Liver (tissue), 8 donors: ENCODE measurements at regions not wholly inside any gene's neighbourhood (a gene's known extent, or its start where the extent isn't known, plus 50 kb on each side); places are given as distances from the start of the nearest gene placed in this dataset.

Experiments
- DNase-seq: peaks from one replicate; pipeline ENCODE4 v3.0.0-alpha.2; 2017; ENCODE audit warnings: low spot score
- H3K27ac ChIP-seq, 2 donors: one replicate each; pipeline ENCODE4 v1.7.0; 2013; ENCODE audit warnings: inconsistent platforms in 2 of 2, low read length in 2 of 2, control low read depth in 1 of 2, low read depth in 1 of 2, mild to moderate bottlenecking in 1 of 2
- H3K27me3 ChIP-seq, 4 donors: one replicate each; pipeline versions ENCODE4 v1.6.1 to v1.7.0; 2013; ENCODE audit warnings: low read length in 3 of 4, inconsistent platforms in 1 of 4, mild to moderate bottlenecking in 1 of 4, moderate library complexity in 1 of 4; ENCODE audit not compliant: control insufficient read depth in 4 of 4, insufficient read depth in 4 of 4
- H3K36me3 ChIP-seq, 4 donors: one replicate each; pipeline versions ENCODE4 v1.6.1 to v1.7.0; 2013; ENCODE audit warnings: low read length in 3 of 4, mild to moderate bottlenecking in 3 of 4, low read depth in 1 of 4, moderate library complexity in 1 of 4; ENCODE audit not compliant: control insufficient read depth in 4 of 4, insufficient read depth in 3 of 4
- H3K4me1 ChIP-seq, 4 donors: one replicate each; pipeline versions ENCODE4 v1.6.1 to v1.7.0; 2013; ENCODE audit warnings: low read length in 3 of 4, mild to moderate bottlenecking in 3 of 4, moderate library complexity in 1 of 4; ENCODE audit not compliant: control insufficient read depth in 4 of 4, insufficient read depth in 4 of 4
- H3K4me3 ChIP-seq, 3 donors: one replicate each; pipeline versions ENCODE4 v1.6.1 to v1.7.0; 2013; ENCODE audit warnings: low read length in 3 of 3, control low read depth in 1 of 3, low read depth in 1 of 3, mild to moderate bottlenecking in 1 of 3
- H3K9ac ChIP-seq, 2 donors: one replicate each; pipeline ENCODE4 v1.7.0; 2013; ENCODE audit warnings: low read length in 2 of 2, mild to moderate bottlenecking in 2 of 2, moderate library complexity in 2 of 2, control low read depth in 1 of 2, low read depth in 1 of 2
- H3K9me3 ChIP-seq, 4 donors: one replicate each; pipeline versions ENCODE4 v1.6.1 to v1.7.0; 2013; ENCODE audit warnings: low read length in 3 of 4; ENCODE audit not compliant: control insufficient read depth in 4 of 4
- EGR1 ChIP-seq, 2 donors: IDR thresholded peaks; 2 replicates each; pipeline ENCODE4 v1.6.1; 2016 to 2018; ENCODE audit warnings: antibody characterized with exemption in 2 of 2, low read depth in 2 of 2
- FOXA1 ChIP-seq: IDR thresholded peaks from 2 replicates; pipeline ENCODE4 v1.6.1; 2016; ENCODE audit warnings: antibody characterized with exemption
- GABPA ChIP-seq, 2 donors: IDR thresholded peaks in 1 of 2; conservative IDR thresholded peaks in 1 of 2; 2 replicates each; pipeline ENCODE4 v1.6.1; 2016; ENCODE audit warnings: antibody characterized with exemption in 2 of 2, mild to moderate bottlenecking in 1 of 2, moderate library complexity in 1 of 2
- HNF4A ChIP-seq, 2 donors: conservative IDR thresholded peaks; 2 replicates each; pipeline ENCODE4 v1.6.1; 2016; ENCODE audit warnings: antibody characterized with exemption in 2 of 2, mild to moderate bottlenecking in 2 of 2
- HNF4G ChIP-seq: IDR thresholded peaks from 2 replicates; pipeline ENCODE4 v1.6.1; 2016; ENCODE audit warnings: antibody characterized with exemption
- JUND ChIP-seq, 2 donors: IDR thresholded peaks; 2 replicates each; pipeline ENCODE4 v1.6.1; 2016; ENCODE audit warnings: antibody characterized with exemption in 2 of 2
- NR2F2 ChIP-seq: IDR thresholded peaks from 2 replicates; pipeline ENCODE4 v1.6.1; 2016; ENCODE audit warnings: antibody characterized with exemption
- RXRA ChIP-seq, 2 donors: IDR thresholded peaks; 2 replicates each; pipeline ENCODE4 v1.6.1; 2017 to 2018; ENCODE audit warnings: antibody characterized with exemption in 2 of 2, mild to moderate bottlenecking in 1 of 2
- SP1 ChIP-seq: IDR thresholded peaks from 2 replicates; pipeline ENCODE4 v1.6.1; 2018; ENCODE audit warnings: antibody characterized with exemption, mild to moderate bottlenecking
- TAF1 ChIP-seq: conservative IDR thresholded peaks from 2 replicates; pipeline ENCODE4 v1.6.1; 2016; ENCODE audit warnings: antibody characterized with exemption, mild to moderate bottlenecking
- YY1 ChIP-seq: IDR thresholded peaks from 2 replicates; pipeline ENCODE4 v1.6.1; 2016; ENCODE audit warnings: antibody characterized with exemption, mild to moderate bottlenecking
- WGBS: extraction: QIAGEN DNeasy Blood & Tissue Kit; methylation state at CpG from one replicate; pipeline ENCODE4 v1.1.7; 2013; 5-methylcytosine and 5-hydroxymethylcytosine counted together
- TF ChIP-seq, protein P1 (sequence below): IDR thresholded peaks from 2 replicates; pipeline ENCODE4 v1.6.1; 2016; ENCODE audit warnings: antibody characterized with exemption
- TF ChIP-seq, protein P2 (sequence below): fragments of 150-350 bp; IDR thresholded peaks from 2 replicates; pipeline ENCODE4 v1.5.1; 2017; ENCODE audit warnings: improper control_type of control experiment, low read depth, low read length; ENCODE audit not compliant: missing input control
- TF ChIP-seq, protein P3 (sequence below): IDR thresholded peaks from 2 replicates; pipeline ENCODE4 v1.6.1; 2016; ENCODE audit warnings: antibody characterized with exemption
- TF ChIP-seq, protein P4 (sequence below): IDR thresholded peaks from 2 replicates; pipeline ENCODE4 v1.6.1; 2016; ENCODE audit warnings: antibody characterized with exemption, mild to moderate bottlenecking
- donor health status: healthy.
- donor health status: healthy.
- donor health status: healthy.
- donor health status: healthy.
- donor health status: healthy.

DNA sequence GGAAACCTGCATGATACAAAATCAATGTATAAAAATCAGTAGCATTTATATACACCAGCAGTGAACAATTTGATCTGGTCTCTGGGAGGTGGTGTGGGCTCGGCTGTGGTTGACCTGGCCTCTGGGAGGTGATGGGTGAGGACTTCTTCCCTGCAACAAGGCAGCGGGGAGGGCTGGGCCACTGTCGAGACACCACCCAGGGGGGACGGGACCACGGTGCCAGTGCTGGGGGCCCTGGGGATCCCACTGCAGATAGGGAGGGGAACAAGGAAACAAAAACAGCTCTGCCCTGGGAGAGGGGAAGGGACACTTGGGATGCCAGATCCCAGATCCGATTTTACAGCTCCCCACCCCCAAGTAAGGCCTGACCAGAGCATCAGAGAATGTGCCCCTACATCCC is 189.6 kb upstream of the SFSWAP start:
- no peak for TF ChIP-seq EGR1 (IDR thresholded peaks at IDR 0.05; ENCODE audit: low read depth in 2 of 2)
- TF ChIP-seq, protein P1, sequence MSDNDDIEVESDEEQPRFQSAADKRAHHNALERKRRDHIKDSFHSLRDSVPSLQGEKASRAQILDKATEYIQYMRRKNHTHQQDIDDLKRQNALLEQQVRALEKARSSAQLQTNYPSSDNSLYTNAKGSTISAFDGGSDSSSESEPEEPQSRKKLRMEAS = no peak
- TF ChIP-seq HNF4G = no peak
- no peak for TF ChIP-seq YY1
- TF ChIP-seq, protein P2, sequence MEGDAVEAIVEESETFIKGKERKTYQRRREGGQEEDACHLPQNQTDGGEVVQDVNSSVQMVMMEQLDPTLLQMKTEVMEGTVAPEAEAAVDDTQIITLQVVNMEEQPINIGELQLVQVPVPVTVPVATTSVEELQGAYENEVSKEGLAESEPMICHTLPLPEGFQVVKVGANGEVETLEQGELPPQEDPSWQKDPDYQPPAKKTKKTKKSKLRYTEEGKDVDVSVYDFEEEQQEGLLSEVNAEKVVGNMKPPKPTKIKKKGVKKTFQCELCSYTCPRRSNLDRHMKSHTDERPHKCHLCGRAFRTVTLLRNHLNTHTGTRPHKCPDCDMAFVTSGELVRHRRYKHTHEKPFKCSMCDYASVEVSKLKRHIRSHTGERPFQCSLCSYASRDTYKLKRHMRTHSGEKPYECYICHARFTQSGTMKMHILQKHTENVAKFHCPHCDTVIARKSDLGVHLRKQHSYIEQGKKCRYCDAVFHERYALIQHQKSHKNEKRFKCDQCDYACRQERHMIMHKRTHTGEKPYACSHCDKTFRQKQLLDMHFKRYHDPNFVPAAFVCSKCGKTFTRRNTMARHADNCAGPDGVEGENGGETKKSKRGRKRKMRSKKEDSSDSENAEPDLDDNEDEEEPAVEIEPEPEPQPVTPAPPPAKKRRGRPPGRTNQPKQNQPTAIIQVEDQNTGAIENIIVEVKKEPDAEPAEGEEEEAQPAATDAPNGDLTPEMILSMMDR = no peak
- TF ChIP-seq SP1 = no peak
- TF ChIP-seq FOXA1 = no peak
- H3K27ac ChIP-seq = no peak overlapping the region
- no peaks in the 10 kb centered on the region for H3K36me3 ChIP-seq
- WGBS = 72% methylated on average over 6 of the region's 6 CpGs
- H3K4me1 ChIP-seq = no peaks in the 10 kb centered on the region
- H3K9ac ChIP-seq = no peak overlapping the region
- H3K27me3 ChIP-seq = peaks cover 0 to 7% (median 2%) of the 10 kb centered on the region in 4 donors
- no peak overlapping the region for H3K4me3 ChIP-seq
- H3K9me3 ChIP-seq = peaks cover 0 to 7% (median 5%) of the 10 kb centered on the region in 4 donors
- DNase-seq = no peak

DNA sequence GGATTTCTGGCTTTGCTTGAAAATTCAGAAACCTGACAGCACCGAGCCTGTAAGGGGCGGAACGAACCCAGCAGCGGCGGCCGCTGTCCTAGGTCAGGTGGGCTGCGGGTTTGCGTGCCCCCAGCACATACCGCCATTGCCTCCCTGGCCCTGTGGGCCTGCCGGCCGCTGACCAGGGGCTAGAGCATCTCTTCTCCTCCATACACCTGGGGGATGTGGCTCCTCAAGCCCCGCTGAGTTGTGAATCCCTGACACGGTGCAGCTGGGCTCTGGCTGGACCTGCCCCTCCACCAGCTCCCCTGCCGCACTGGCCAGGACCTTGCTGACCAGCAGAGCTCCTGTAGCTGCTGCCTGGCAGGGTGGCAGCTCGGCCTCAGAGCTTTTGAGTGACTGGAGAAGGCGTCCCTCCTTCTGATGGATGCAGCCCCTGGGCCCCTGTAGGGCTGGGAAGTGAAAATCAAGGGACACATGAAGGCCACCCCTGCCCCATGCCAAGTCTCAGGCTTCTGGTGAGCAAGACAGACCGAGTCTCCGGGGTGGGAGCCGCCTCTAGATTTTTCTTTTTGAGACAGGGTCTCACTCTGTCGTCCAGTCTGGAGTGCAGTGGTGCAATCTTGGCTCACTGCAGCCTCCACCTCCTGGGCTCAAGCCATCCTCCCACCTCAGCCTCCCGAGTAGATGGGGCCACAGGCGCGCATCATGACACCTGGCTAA is 184.9 kb upstream of the SFSWAP start:
- H3K27ac ChIP-seq = no peak overlapping the region
- WGBS = 79% methylated on average over 23 of the region's 23 CpGs
- no peak for DNase-seq
- no peaks in the 10 kb centered on the region for H3K36me3 ChIP-seq
- H3K4me1 ChIP-seq = no peaks in the 10 kb centered on the region
- H3K9me3 ChIP-seq = no peaks in the 10 kb centered on the region
- TF ChIP-seq, protein P3, sequence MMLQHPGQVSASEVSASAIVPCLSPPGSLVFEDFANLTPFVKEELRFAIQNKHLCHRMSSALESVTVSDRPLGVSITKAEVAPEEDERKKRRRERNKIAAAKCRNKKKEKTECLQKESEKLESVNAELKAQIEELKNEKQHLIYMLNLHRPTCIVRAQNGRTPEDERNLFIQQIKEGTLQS = no peak
- TF ChIP-seq HNF4A (conservative IDR thresholded peaks at IDR 0.05) (no peak), RXRA (IDR thresholded peaks at IDR 0.05) (no peak), YY1 (no peak), NR2F2 (no peak), HNF4G (no peak)
- peaks cover 0 to 7% (median 3%) of the 10 kb centered on the region in 4 donors for H3K27me3 ChIP-seq
- H3K4me3 ChIP-seq = no peak overlapping the region
- no peak overlapping the region for H3K9ac ChIP-seq

DNA sequence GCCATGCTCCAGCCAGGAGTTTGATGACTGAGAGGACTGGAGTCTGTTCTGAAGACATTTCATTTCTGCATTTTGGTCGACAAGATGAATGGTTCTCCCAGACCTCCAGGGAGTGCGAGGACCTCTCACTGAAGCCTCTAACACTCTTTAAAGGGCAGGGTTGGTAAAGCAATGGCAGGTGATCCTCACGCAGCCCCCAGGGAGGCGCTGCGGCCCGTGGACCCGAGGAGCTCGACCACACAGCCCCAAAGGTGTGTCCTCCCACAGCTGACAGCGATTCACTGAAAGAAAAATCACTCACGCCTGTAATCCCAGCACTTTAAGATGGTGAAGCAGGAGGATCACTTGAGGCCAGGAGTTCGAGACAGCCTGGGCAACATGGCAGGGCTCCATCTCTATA is 183.8 kb upstream of the SFSWAP start:
- H3K4me3 ChIP-seq = no peak overlapping the region
- H3K9ac ChIP-seq = no peak overlapping the region
- TF ChIP-seq JUND (IDR thresholded peaks at IDR 0.05) (no peak), EGR1 (IDR thresholded peaks at IDR 0.05; ENCODE audit: low read depth in 2 of 2) (no peak), TAF1 (no peak), NR2F2 (no peak), SP1 (no peak), RXRA (IDR thresholded peaks at IDR 0.05) (no peak), YY1 (no peak), GABPA (IDR thresholded peaks at IDR 0.05 in 1 of 2, conservative IDR thresholded peaks at IDR 0.05 in 1 of 2) (no peak)
- TF ChIP-seq, protein P4, sequence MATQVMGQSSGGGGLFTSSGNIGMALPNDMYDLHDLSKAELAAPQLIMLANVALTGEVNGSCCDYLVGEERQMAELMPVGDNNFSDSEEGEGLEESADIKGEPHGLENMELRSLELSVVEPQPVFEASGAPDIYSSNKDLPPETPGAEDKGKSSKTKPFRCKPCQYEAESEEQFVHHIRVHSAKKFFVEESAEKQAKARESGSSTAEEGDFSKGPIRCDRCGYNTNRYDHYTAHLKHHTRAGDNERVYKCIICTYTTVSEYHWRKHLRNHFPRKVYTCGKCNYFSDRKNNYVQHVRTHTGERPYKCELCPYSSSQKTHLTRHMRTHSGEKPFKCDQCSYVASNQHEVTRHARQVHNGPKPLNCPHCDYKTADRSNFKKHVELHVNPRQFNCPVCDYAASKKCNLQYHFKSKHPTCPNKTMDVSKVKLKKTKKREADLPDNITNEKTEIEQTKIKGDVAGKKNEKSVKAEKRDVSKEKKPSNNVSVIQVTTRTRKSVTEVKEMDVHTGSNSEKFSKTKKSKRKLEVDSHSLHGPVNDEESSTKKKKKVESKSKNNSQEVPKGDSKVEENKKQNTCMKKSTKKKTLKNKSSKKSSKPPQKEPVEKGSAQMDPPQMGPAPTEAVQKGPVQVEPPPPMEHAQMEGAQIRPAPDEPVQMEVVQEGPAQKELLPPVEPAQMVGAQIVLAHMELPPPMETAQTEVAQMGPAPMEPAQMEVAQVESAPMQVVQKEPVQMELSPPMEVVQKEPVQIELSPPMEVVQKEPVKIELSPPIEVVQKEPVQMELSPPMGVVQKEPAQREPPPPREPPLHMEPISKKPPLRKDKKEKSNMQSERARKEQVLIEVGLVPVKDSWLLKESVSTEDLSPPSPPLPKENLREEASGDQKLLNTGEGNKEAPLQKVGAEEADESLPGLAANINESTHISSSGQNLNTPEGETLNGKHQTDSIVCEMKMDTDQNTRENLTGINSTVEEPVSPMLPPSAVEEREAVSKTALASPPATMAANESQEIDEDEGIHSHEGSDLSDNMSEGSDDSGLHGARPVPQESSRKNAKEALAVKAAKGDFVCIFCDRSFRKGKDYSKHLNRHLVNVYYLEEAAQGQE = no peak
- TF ChIP-seq, protein P1 = no peak
- 67% methylated on average over 11 of the region's 11 CpGs for WGBS
- H3K9me3 ChIP-seq = no peaks in the 10 kb centered on the region
- DNase-seq = no peak
- H3K27me3 ChIP-seq = peaks cover 0 to 7% (median 0%) of the 10 kb centered on the region in 4 donors
- H3K4me1 ChIP-seq = no peaks in the 10 kb centered on the region
- no peak overlapping the region for H3K27ac ChIP-seq
- no peaks in the 10 kb centered on the region for H3K36me3 ChIP-seq
